GM18505 (cell line): ENCODE measurements at regions not wholly inside any gene's neighbourhood (a gene's known extent, or its start where the extent isn't known, plus 50 kb on each side); places are given as distances from the start of the nearest gene placed in this dataset.

Source experiments
- ATAC-seq: cut with Tn5 transposase; IDR thresholded peaks from one replicate; pipeline ENCODE4 v1.9.1; 2021; ENCODE audit not compliant: unreplicated experiment
- POLR2A ChIP-seq: IDR thresholded peaks from 4 replicates; pipeline ENCODE4 v1.6.1; 2011; ENCODE audit warnings: borderline replicate concordance; ENCODE audit not compliant: insufficient read depth, insufficient read length; ENCODE audit errors: extremely low read depth

DNA sequence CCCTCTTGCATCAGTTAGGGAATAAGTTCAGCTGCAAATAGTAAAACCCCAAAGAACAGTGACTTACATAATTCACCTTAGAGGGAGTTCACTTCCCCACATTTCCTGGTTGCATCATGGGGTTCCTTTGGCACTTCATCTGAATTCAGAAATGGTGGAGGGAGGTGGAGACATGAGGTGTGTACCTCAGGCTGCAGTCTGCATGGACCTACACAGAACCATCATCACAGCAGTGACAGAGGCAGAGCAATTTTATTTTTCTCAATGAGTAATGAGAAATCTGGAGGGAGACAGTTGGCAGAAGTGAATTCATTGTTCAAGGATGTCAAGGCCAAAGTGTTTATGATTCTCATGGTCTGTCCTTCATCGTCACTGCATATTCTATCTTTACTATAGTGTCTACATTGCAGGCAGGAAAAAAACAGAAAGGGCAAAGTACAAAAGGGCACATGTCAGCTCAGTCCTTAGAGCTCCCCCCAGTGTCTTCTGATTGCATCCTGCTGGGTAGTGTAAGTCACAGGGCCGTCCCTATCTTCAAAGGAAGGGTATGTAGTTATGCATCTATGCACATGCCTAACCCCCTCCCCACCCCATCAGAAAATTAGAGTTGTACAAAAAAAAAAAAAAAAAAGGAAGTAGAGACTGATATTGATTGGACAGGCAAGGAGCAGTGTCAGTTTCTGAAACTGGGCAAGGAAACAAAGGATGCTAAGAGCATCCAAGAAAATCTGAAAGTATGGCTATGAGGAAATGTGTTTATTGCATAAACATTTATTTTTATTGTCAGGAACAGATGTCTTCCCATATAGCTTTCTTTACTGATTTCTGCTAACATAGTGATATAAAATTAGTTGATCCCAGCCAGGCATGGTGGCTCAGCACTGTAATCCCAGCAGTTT is 132.7 kb upstream of the APC start:
- no peak for TF ChIP-seq POLR2A
- ATAC-seq: peak; percentile 76

DNA sequence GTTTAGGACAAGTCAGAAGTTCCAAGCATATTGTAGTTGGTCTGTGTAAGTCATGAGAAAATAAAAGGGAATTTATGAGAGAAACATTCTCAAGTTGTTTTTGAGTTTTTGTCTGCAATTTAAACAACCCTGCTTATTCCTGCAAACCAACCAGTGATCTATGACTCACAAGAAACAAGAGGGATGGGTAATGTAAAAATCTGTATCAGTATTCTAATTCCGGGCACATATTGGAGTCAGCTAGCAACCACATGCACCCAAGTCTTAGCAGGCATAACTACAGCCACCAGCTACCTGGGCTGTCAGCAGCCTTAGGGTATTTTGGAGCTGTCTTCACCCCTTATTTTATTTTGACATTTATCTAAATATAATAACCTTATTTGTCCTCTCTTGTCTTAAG is 128.7 kb upstream of the APC start:
- ATAC-seq: no peak
- TF ChIP-seq POLR2A: no peak

DNA sequence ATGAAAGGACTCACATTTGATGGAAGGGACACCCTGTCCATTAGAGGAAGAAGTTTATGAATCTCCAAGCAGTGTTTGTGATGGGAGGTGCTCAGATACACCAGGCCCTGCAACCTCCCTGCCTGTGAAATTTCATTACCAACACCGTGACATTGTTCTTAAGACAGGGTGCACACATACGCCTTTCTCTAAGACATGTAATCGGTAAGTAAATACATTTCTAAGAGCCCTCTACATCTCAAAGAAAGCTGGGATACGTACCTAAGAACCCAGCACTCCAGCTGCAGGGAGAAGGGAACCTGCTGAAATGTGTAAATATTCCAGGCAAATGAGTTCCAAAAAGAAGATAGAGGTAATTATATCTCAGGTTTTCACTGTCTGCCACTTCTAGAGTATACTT is 125.0 kb upstream of the APC start:
- no peak for TF ChIP-seq POLR2A
- no peak for ATAC-seq

DNA sequence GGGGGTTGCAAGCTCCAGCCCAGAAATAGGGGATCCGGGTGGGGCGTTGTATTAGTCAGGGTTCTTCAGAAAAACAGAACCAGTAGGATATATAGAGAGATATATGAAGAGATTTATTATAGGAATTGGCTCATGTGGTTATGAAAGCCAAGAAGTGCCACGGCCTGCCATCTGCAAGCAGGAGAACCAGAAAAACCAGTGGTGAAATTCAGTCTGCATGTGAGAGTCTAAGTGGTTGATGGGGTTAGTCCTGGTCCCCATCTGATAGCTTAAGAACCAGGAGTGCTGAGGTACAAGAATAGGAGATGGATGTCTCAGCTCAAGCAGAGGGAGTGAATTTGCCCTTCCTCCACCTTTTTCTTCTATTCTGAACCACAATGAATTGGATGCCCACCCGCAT is 123.4 kb upstream of the APC start:
- ATAC-seq: no peak
- TF ChIP-seq POLR2A: no peak

DNA sequence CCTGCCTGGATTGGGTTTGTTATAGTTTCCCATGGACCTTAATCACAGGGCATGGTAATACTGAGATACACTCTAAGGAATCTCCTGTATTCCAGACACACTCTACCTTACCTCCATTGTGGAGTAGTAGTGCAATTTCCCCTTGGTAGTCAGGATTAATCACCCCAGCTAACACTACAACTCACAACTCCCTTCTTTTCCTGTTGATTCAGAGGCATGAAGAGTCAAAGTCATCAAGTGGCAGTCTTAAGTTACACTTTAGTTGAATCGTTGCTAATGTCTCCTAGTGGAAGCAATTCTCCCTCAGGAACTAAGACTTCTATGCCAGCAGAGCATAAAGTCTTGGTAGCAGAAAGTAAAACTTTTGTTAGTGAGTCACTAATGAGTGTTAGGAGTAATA is 122.7 kb upstream of the APC start:
- no peak for TF ChIP-seq POLR2A
- ATAC-seq: no peak

DNA sequence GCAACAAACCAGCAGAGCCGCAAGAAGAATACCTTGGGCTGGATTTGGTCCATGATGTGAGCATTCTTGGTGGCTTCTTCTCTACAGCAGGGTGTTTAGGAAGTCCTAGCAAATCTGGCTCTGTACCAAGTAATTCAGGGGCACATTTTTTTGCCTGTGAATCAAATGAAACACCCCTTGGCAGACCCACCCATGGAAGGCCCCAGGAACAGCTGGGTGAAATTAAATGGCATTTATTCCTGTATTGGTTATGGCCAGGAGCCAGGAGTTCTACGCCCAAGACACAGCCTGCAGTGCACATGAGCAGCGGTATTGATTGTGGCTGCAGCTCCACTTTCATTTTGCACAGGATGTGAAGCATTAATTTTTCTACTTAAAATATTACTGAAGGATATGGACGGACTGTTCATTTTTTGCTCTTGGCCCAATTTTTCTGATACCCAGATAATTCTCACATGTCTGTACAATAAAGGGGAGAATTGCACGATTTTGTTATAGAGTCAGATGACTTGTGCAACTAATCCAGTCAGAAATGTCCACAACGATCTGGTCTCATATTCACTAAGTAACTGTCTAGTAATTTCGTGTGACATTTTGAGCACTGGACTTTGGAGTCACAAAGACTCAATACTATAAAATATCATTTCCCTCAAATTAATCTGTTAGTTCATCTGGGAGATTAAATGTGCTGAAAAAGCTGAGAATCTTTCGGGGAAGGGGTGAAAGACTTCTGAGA is 120.7 kb upstream of the APC start:
- no peak for TF ChIP-seq POLR2A
- ATAC-seq: no peak

DNA sequence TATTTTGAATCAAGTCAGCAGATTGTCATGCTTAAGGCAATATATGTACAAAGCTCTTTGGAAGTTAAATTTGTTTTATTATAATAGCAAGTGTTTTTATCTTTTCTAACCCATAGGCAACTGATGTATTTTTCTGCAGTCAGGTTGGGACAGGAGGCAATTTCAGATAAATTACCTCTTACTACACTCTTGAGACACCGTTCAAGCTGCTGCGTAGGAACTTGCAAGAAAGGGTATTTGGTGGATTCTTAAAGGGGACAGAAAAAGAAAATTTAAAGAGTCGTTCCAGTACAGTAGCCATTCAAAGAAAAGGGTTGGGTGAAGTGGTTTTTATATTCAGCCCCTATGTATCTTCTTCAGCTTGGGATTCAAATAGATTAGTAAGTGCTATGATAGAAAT is 112.4 kb upstream of the APC start:
- TF ChIP-seq POLR2A: no peak
- no peak for ATAC-seq

DNA sequence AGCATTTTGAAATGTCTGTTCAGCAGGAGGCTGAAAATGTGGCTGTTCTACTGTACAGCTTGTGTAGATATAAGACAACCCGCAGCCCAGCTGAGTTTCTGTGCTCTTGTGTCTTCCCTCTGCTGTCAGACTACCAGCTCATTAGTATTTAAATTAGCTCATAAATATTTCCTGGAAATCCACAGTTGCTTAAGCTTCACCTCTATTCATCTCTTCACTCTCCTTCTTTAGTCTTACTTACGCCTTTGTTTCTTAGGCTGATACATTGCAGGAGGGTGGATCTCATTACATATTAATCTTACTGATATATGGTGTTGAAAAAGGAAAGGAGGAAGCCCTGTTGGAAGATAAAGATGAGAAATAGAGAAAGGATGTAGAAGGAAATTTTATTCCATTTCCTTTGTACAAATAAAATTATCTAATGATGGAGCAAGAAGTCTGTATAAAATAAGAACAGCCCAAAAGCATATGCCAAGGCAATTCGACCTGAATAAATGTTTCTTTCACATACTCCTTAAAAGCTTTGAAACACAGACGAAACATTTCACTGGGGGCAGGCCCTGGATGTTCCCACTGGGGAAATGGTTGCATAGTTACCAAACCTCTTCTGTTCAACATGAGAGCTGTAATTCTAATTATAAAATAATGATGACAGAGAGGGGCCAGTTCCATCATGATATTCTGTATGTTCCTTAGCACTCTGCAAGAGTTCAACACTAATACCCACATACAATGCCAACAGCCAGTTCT is 111.8 kb upstream of the APC start:
- ATAC-seq: no peak
- no peak for TF ChIP-seq POLR2A

DNA sequence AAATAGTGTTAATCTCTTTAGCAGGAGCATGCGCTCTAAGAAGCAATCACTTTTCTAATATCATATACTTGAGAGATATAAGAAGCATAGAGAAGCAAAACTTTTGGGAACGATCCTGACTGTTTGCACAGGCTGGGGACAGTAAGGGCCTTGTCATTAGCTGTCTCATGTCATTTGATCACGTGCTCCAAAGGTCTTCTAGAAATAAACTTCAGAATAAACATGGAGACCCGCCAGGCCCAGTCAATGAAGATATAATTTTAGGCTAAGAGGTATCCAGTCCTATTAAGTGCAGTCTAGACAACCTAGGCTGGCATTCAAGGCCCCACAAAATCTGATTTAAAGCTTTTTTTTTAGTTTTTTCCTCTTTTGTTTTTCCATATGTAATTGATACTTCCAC is 111.0 kb upstream of the APC start:
- TF ChIP-seq POLR2A: no peak
- no peak for ATAC-seq

DNA sequence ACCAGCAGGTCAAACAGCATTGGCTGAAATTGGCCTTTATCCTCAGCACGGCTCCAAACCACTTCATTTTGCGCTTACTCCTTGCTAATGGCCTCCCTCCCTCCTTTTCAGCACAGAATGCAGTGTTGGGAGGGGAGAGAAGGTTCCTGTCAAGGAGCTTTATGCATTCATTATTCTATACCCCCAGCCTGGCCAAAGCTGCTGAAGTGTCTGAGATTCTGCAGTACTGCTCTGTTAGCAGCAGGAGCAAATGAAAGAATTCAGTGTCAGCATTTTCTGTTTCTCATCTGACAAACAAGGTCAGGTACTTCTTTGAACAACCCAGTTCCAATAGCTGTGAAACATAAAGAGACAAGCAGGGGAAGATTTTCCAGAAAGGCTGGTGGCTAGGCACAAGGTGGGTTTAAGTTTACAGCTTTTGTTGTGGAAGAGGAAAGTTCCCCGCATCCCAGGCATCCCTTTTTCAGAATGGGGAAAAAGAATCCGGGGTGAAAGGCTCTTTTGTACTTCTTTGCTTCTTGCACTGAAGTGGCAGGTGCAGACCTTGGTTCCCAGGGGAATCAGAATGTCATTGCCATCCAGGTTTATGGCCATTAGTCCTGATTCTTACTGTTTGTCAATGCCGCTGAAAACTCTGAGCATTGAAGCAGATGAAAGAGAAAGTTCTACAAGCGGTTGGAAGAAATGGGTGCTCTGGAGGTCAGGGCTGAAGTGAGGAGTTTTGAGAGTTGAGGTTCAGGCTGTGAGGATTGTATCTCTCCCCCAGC is 109.3 kb upstream of the APC start:
- ATAC-seq: no peak
- no peak for TF ChIP-seq POLR2A

DNA sequence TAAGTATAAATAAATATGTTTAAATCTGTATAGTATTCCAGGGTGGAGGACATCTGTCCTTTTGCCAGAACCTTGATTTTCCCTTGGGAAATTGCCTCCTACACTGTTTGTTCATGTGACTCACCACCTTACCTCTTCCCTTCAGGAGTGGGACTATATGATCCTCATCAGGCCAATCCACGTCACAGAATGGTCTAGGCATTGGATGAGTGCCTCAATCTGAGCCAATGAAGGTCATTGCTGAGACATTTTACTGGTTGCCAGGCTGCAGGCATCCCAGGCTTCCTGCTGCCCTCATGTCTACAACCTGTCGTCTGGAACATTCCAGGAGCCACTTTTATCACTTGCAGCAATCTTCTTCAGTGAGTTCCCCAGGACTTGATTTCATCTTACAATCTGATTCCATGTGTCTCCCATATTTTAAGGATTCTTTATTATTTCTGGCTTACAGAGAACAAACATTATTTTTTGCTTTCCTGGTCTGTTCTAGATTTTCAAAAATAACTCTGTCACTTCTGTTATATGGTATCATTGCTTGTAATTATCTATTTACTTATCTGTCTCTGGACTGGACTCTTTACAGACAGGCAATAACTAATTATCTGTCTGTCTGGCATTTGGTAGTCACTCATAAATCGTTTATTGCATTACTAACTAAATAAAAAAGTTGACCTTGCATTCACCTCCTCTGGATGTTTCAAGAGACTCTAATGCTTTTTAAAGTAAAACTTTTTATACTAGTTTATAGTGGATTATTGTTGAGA is 107.3 kb upstream of the APC start:
- no peak for TF ChIP-seq POLR2A
- no peak for ATAC-seq

DNA sequence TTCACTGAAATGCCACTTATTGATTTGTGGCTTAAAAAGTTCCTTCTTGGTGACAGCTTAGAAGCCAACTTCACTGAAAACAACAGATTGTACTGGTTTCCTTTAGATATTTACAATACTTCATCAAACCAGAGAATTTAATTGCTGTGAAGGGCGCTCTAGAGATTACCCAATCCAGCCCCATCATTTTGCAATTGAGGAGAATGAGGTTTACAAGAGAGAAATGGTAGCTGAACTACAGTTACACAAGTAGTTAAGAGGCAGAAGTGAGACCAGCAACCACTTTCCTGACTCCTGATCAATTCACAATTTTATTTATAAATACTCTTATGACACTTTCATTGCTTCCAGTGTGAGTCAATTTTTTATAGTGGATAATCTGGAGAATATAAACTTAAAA is 103.5 kb upstream of the APC start:
- TF ChIP-seq POLR2A: no peak
- ATAC-seq: no peak
